Amniotic epithelial cell (primary cell): ENCODE measurements at regions not wholly inside any gene's neighbourhood (a gene's known extent, or its start where the extent isn't known, plus 50 kb on each side); places are given as distances from the start of the nearest gene placed in this dataset.

Experiments used
- DNase-seq: peaks from one replicate; pipeline ENCODE4 v3.0.0-alpha.2; 2010; ENCODE audit warnings: low read depth

- no peak for DNase-seq
Observed at GRCh38 chr1:30419831-30420230, 303.6 kb downstream of the MATN1 start.

GRCh38 chr1:30418939-30419720, 304.3 kb downstream of the MATN1 start:
- DNase-seq, result no peak

- no peak for DNase-seq
Observed at GRCh38 chr1:30418061-30418938, 305.1 kb downstream of the MATN1 start.

GRCh38 chr1:30417701-30418046, 305.7 kb downstream of the MATN1 start:
- DNase-seq, result no peak

- DNase-seq, result no peak
Observed at GRCh38 chr1:30417001-30417700, 306.2 kb downstream of the MATN1 start.

GRCh38 chr1:30416221-30416820, 307.1 kb downstream of the MATN1 start:
- DNase-seq, result no peak

- DNase-seq, result no peak
Observed at GRCh38 chr1:30415171-30415940, 308.0 kb downstream of the MATN1 start.

- no peak for DNase-seq
Observed at GRCh38 chr1:30414851-30415165, 308.6 kb downstream of the MATN1 start.

GRCh38 chr1:30414086-30414850, 309.1 kb downstream of the MATN1 start:
- no peak for DNase-seq

- no peak for DNase-seq
Observed at GRCh38 chr1:30413606-30414005, 309.8 kb downstream of the MATN1 start.

- no peak for DNase-seq
Observed at GRCh38 chr1:30413111-30413440, 310.3 kb downstream of the MATN1 start.

GRCh38 chr1:30412241-30413110, 310.9 kb downstream of the MATN1 start:
- no peak for DNase-seq

GRCh38 chr1:30411206-30411605, 312.2 kb downstream of the MATN1 start:
- no peak for DNase-seq

- DNase-seq, result no peak
Observed at GRCh38 chr1:30410153-30410851, 313.1 kb downstream of the MATN1 start.

GRCh38 chr1:30409476-30410152, 313.8 kb downstream of the MATN1 start:
- DNase-seq, result no peak

- DNase-seq, result peak; percentile 15
Observed at GRCh38 chr1:30407865-30408580, 315.4 kb downstream of the MATN1 start.

- DNase-seq, result no peak
Observed at GRCh38 chr1:30406996-30407864, 316.2 kb downstream of the MATN1 start.
